ENCODE measurements at regions not wholly inside any gene's neighbourhood (a gene's known extent, or its start where the extent isn't known, plus 50 kb on each side); places are given as distances from the start of the nearest gene placed in this dataset.

GRCh38 chr21:27339902-27340301 lies 373.0 kb upstream of the ADAMTS5 start:
- TF ChIP-seq CTCF (IDR thresholded peaks at IDR 0.05) = no peak
- no peak for TF ChIP-seq POLR2AphosphoS5 (IDR thresholded peaks at IDR 0.05)
- TF ChIP-seq POLR2A (IDR thresholded peaks at IDR 0.05) = no peak

Data from suprapubic skin (tissue), 4 donors.